ENCODE measurements at regions not wholly inside any gene's neighbourhood (a gene's known extent, or its start where the extent isn't known, plus 50 kb on each side); places are given as distances from the start of the nearest gene placed in this dataset.

DNA sequence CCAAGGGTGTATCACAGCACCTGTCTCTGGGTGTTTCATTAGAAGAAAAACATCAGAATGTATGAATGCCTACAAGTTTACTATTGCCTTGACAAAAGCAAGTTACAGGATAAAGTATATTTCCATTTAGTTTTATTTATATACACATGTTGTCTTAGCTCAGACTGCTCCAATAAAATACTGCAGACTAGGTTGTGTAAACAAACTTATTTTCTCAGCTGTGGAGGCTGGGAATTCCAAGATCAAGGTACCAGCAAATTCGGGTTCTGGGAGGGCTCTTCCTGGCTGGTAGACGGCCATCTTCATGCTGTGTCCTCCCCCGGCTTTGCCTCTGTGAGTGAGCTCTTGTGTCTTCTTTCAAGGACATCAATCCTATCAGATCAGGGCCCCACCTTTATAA lies 77.1 kb upstream of the UNC5B start:
- H3K4me3 ChIP-seq (ENCODE audit: low read depth in 2 of 2, low read length in 1 of 2) = no peak overlapping the region
- no peaks in the 10 kb centered on the region for H4K20me1 ChIP-seq (ENCODE audit: insufficient read depth)
- ChIA-PET POLR2A (no interaction called here), CTCF (interaction anchor here (0.9 kb wide), 1 partner anchor 125 kb away, joined by 3 read pairs; no protein-coding TSS in a partner anchor)
- 42% methylated on average over 3 of the region's 3 CpGs for WGBS (ENCODE audit: low lambda C conversion rate)
- no peaks in the 10 kb centered on the region for H3K9me3 ChIP-seq
- no peak overlapping the region for H3K9ac ChIP-seq
- H3K4me1 ChIP-seq (ENCODE audit: control insufficient read depth in 1 of 2, insufficient read depth in 2 of 2, low read depth in 1 of 2, low read length in 1 of 2) = peaks cover 0 to 17% of the 10 kb centered on the region in 2 experiments; a peak in 1 of 4 replicates
- H3F3A ChIP-seq (replicated peaks; ENCODE audit: insufficient read depth) = no peaks in the 10 kb centered on the region
- TF ChIP-seq TCF12 (IDR thresholded peaks at IDR 0.05) = no peak
- TF ChIP-seq NFIC (IDR thresholded peaks at IDR 0.05; ENCODE audit: borderline replicate concordance) = no peak
- TF ChIP-seq CHD2 (IDR thresholded peaks at IDR 0.05; ENCODE audit: low read length, partially characterized antibody) = no peak
- TF ChIP-seq RFX5 (IDR thresholded peaks at IDR 0.05; ENCODE audit: low read length) = no peak
- no peak overlapping the region for H3K27ac ChIP-seq (ENCODE audit: low read depth in 2 of 2, low read length in 1 of 2)
- H3K27me3 ChIP-seq (ENCODE audit: insufficient read depth) = peaks cover 18% of the 10 kb centered on the region
- no peak overlapping the region for H2AFZ ChIP-seq (ENCODE audit: low read depth)
- no peak for DNase-seq
- no peaks in the 10 kb centered on the region for H3K9me2 ChIP-seq
- no peaks in the 10 kb centered on the region for H3K36me3 ChIP-seq (replicated peaks in 1 of 2; ENCODE audit: control insufficient read depth in 1 of 2, insufficient read depth in 2 of 2, low read length in 1 of 2)
- H3K4me2 ChIP-seq = no peak overlapping the region
- no peaks in the 10 kb centered on the region for H3K79me2 ChIP-seq (ENCODE audit: insufficient read depth)

DNA sequence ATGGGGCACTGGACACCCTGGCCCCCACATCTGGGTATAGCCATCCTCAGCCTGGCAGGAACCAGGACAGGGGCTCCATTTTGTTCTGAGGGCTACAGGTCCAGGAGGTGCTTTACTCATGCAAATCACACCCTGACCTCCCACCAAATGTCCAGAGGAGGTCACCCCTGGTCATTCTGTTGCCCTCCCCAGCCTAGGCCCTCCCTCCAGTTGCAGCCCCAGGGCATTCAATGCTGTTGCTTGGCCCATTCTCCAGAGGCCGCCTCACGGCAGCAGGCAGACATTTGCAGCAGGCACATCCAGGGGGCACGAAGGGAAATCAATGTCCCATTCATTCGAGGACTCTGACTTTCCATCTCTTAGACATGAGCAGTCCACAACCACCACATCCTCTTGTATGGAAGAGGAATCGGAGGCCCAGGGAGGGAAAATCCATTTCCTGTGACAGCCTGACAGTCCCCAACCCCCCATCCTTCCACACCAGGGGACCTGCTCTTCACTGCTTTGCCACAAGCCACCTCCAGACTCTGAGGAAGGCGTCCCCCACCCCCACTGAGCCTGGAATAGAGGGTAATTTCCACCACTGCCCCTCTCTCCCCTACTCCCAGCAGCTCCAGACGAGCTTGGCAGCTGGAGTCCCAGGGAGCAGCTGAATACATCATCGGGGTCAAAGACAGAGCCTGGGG lies 76.2 kb upstream of the UNC5B start:
- no peaks in the 10 kb centered on the region for H3K79me2 ChIP-seq (ENCODE audit: insufficient read depth)
- DNase-seq = no peak
- no peak overlapping the region for H2AFZ ChIP-seq (ENCODE audit: low read depth)
- H3K4me2 ChIP-seq = no peak overlapping the region
- no peaks in the 10 kb centered on the region for H3K9me3 ChIP-seq
- H3K27me3 ChIP-seq (ENCODE audit: insufficient read depth) = peaks cover 18% of the 10 kb centered on the region
- H3K4me1 ChIP-seq (ENCODE audit: control insufficient read depth in 1 of 2, insufficient read depth in 2 of 2, low read depth in 1 of 2, low read length in 1 of 2) = peaks cover 0 to 17% of the 10 kb centered on the region in 2 experiments; a peak in 1 of 4 replicates
- H3K27ac ChIP-seq (ENCODE audit: low read depth in 2 of 2, low read length in 1 of 2) = no peak overlapping the region
- WGBS (ENCODE audit: low lambda C conversion rate) = 41% methylated on average over 8 of the region's 8 CpGs
- ChIA-PET CTCF (no interaction called here), POLR2A (no interaction called here)
- H3F3A ChIP-seq (replicated peaks; ENCODE audit: insufficient read depth) = no peaks in the 10 kb centered on the region
- H4K20me1 ChIP-seq (ENCODE audit: insufficient read depth) = no peaks in the 10 kb centered on the region
- H3K36me3 ChIP-seq (replicated peaks in 1 of 2; ENCODE audit: control insufficient read depth in 1 of 2, insufficient read depth in 2 of 2, low read length in 1 of 2) = no peaks in the 10 kb centered on the region
- H3K9ac ChIP-seq = no peak overlapping the region
- TF ChIP-seq, protein P1, sequence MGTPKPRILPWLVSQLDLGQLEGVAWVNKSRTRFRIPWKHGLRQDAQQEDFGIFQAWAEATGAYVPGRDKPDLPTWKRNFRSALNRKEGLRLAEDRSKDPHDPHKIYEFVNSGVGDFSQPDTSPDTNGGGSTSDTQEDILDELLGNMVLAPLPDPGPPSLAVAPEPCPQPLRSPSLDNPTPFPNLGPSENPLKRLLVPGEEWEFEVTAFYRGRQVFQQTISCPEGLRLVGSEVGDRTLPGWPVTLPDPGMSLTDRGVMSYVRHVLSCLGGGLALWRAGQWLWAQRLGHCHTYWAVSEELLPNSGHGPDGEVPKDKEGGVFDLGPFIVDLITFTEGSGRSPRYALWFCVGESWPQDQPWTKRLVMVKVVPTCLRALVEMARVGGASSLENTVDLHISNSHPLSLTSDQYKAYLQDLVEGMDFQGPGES (IDR thresholded peaks at IDR 0.05; ENCODE audit: low read depth, low read length) = no peak
- TF ChIP-seq, protein P2, sequence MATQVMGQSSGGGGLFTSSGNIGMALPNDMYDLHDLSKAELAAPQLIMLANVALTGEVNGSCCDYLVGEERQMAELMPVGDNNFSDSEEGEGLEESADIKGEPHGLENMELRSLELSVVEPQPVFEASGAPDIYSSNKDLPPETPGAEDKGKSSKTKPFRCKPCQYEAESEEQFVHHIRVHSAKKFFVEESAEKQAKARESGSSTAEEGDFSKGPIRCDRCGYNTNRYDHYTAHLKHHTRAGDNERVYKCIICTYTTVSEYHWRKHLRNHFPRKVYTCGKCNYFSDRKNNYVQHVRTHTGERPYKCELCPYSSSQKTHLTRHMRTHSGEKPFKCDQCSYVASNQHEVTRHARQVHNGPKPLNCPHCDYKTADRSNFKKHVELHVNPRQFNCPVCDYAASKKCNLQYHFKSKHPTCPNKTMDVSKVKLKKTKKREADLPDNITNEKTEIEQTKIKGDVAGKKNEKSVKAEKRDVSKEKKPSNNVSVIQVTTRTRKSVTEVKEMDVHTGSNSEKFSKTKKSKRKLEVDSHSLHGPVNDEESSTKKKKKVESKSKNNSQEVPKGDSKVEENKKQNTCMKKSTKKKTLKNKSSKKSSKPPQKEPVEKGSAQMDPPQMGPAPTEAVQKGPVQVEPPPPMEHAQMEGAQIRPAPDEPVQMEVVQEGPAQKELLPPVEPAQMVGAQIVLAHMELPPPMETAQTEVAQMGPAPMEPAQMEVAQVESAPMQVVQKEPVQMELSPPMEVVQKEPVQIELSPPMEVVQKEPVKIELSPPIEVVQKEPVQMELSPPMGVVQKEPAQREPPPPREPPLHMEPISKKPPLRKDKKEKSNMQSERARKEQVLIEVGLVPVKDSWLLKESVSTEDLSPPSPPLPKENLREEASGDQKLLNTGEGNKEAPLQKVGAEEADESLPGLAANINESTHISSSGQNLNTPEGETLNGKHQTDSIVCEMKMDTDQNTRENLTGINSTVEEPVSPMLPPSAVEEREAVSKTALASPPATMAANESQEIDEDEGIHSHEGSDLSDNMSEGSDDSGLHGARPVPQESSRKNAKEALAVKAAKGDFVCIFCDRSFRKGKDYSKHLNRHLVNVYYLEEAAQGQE (IDR thresholded peaks at IDR 0.05; ENCODE audit: low read depth, low read length) = no peak
- TF ChIP-seq MEF2A (IDR thresholded peaks at IDR 0.05; ENCODE audit: borderline replicate concordance, low read depth) (no peak), NFIC (IDR thresholded peaks at IDR 0.05; ENCODE audit: borderline replicate concordance) (no peak), YY1 (IDR thresholded peaks at IDR 0.05; ENCODE audit: low read depth) (no peak), JUND (IDR thresholded peaks at IDR 0.05) (no peak), PBX3 (IDR thresholded peaks at IDR 0.05) (no peak), RAD21 (IDR thresholded peaks at IDR 0.05; ENCODE audit: low read length) (no peak), FOXJ3 (CRISPR knock-in tag; IDR thresholded peaks at IDR 0.05) (no peak)
- H3K9me2 ChIP-seq = no peaks in the 10 kb centered on the region
- H3K4me3 ChIP-seq (ENCODE audit: low read depth in 2 of 2, low read length in 1 of 2) = no peak overlapping the region
